ENCODE measurements at regions not wholly inside any gene's neighbourhood (a gene's known extent, or its start where the extent isn't known, plus 50 kb on each side); places are given as distances from the start of the nearest gene placed in this dataset.
"Not testable (repeated sequence)": the region's sequence is repeated elsewhere in the genome, so short reads cannot be mapped to it uniquely, and the experiment has no call there.

DNA sequence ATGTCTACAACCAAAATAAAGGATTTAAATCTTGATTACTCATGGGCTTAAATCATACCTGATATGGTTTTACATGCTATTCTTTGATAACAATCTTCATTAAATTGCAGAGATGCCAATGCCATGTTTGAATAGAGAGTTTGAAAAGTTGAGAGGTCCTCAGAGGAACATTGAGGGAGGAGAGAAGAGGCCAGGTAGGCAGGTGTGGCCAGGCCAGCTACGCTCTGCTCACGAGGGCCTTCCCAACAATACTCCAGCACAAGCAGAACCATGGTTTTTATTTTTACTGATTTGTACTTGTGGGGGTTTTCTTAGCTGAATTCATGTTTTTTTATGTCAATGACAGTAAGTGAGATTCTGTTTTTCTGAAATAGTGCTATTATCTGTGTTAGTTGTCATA is 158.1 kb upstream of the RFC3 start:
- no peak for DNase-seq
- H3K4me1 ChIP-seq (ENCODE audit: insufficient read depth) = no peaks in the 10 kb centered on the region
- H3K27me3 ChIP-seq = no peaks in the 10 kb centered on the region
- 93 to 97% (median 95%) methylated on average over 2 of the region's 2 CpGs for WGBS, 3 donors
- H3K9me3 ChIP-seq = peaks cover 0 to 4% of the 10 kb centered on the region in 2 donors
- intact Hi-C loops (cut with DNase I) = no loop called here
- no peaks in the 10 kb centered on the region for H3K36me3 ChIP-seq
- no peak overlapping the region for H3K4me3 ChIP-seq
- TF ChIP-seq CTCF (IDR thresholded peaks at IDR 0.05) (no peak), EP300 (IDR thresholded peaks at IDR 0.05) (no peak), POLR2A (IDR thresholded peaks at IDR 0.05) (no peak)
- no peak overlapping the region for H3K27ac ChIP-seq

- Histone ChIP-seq H3K9me3 (peaks cover 0 to 4% of the 10 kb centered on the region in 2 donors), H3K27me3 (no peaks in the 10 kb centered on the region), H3K4me3 (no peak overlapping the region), H3K36me3 (no peaks in the 10 kb centered on the region), H3K27ac (no peak overlapping the region), H3K4me1 (ENCODE audit: insufficient read depth) (no peaks in the 10 kb centered on the region)
- intact Hi-C loops (cut with DNase I) = no loop called here
- DNase-seq = no peak
- 52 to 57% (median 55%) methylated on average over 4 of the region's 4 CpGs for WGBS, 3 donors
- TF ChIP-seq POLR2A (IDR thresholded peaks at IDR 0.05) (no peak), CTCF (IDR thresholded peaks at IDR 0.05) (no peak)
These were observed 155.6 kb upstream of the RFC3 start for GRCh38 chr13:33662392-33662791.

DNA sequence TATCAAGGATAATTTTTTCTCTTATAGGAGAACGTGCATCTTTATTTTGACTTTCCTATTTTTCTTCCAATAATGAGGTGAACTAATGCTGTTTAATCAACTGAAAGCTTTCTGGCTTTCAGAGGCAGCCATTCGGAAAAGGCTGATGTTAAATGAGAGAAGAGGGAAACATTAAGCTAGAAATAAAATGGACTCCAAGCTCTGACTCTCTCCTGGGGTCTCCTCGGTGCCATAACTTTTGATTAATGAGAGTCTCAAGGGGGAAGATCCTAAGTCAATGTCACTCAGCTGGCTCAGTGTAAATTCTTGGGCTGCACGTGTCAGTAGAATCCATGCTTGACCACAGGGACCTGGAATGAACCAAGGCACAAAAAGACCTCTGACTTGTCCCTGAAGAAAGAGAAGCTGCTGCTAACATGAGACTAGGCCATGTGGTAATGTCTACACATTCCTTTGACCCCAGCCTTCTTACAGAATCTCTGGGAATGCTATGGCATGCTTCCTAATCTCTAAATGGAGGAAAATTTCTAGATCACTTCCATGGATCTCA is 152.2 kb upstream of the RFC3 start:
- 86 to 92% (median 88%) methylated on average over 4 of the region's 4 CpGs for WGBS, 3 donors

GRCh38 chr13:33671560-33671959 is 146.4 kb upstream of the RFC3 start:
- no peak for DNase-seq

More for the DNA sequence above, 152.2 kb upstream of the RFC3 start:
- DNase-seq = no peak
- Histone ChIP-seq H3K4me3 (no peak overlapping the region), H3K27ac (no peak overlapping the region), H3K27me3 (no peaks in the 10 kb centered on the region), H3K36me3 (no peaks in the 10 kb centered on the region), H3K4me1 (ENCODE audit: insufficient read depth) (no peaks in the 10 kb centered on the region), H3K9me3 (peaks cover 0 to 4% of the 10 kb centered on the region in 2 donors)
- intact Hi-C loops (cut with DNase I) = no loop called here
- TF ChIP-seq POLR2A (IDR thresholded peaks at IDR 0.05) (no peak), EP300 (IDR thresholded peaks at IDR 0.05) (no peak), CTCF (IDR thresholded peaks at IDR 0.05) (no peak)

GRCh38 chr13:33672022-33672421 is 145.9 kb upstream of the RFC3 start:
- not testable (repeated sequence) for DNase-seq

More at GRCh38 chr13:33671560-33671959, 146.4 kb upstream of the RFC3 start:
- no peaks in the 10 kb centered on the region for H3K27me3 ChIP-seq
- H3K27ac ChIP-seq = no peak overlapping the region
- intact Hi-C loops (cut with DNase I) = no loop called here
- H3K36me3 ChIP-seq = no peaks in the 10 kb centered on the region
- no peak overlapping the region for H3K4me3 ChIP-seq
- no peaks in the 10 kb centered on the region for H3K4me1 ChIP-seq (ENCODE audit: insufficient read depth)
- no peak for TF ChIP-seq CTCF (IDR thresholded peaks at IDR 0.05)
- no peak for TF ChIP-seq EP300 (IDR thresholded peaks at IDR 0.05)
- no peak for TF ChIP-seq POLR2A (IDR thresholded peaks at IDR 0.05)
- no peaks in the 10 kb centered on the region for H3K9me3 ChIP-seq

More at GRCh38 chr13:33672022-33672421, 145.9 kb upstream of the RFC3 start:
- H3K9me3 ChIP-seq; H3K4me1 ChIP-seq (ENCODE audit: insufficient read depth); H3K4me3 ChIP-seq; intact Hi-C loops (cut with DNase I); H3K36me3 ChIP-seq; H3K27ac ChIP-seq; H3K27me3 ChIP-seq: not testable (repeated sequence)

Measured in ovary (tissue), 7 donors.